LoVo (cell line): ENCODE measurements at regions not wholly inside any gene's neighbourhood (a gene's known extent, or its start where the extent isn't known, plus 50 kb on each side); places are given as distances from the start of the nearest gene placed in this dataset.
"Not testable (repeated sequence)": the region's sequence is repeated elsewhere in the genome, so short reads cannot be mapped to it uniquely, and the experiment has no call there.

Experiments
- DNase-seq: peaks from one replicate; pipeline ENCODE4 v3.0.0-alpha.2; 2016; ENCODE audit warnings: low spot score

- DNase-seq = no peak
Measured at GRCh38 chr12:75943730-75944096, 87.9 kb downstream of the PHLDA1 start.

- not testable (repeated sequence) for DNase-seq
Measured at GRCh38 chr12:75941661-75942060, 89.9 kb downstream of the PHLDA1 start.

- DNase-seq = no peak
Measured at GRCh38 chr12:75939016-75939642, 92.4 kb downstream of the PHLDA1 start.

GRCh38 chr12:75938189-75938588 lies 93.4 kb downstream of the PHLDA1 start:
- no peak for DNase-seq

- DNase-seq = no peak
Measured at GRCh38 chr12:75937486-75937885, 94.1 kb downstream of the PHLDA1 start.

GRCh38 chr12:75936515-75937440 lies 94.8 kb downstream of the PHLDA1 start:
- no peak for DNase-seq

- no peak for DNase-seq
Measured at GRCh38 chr12:75935539-75936242, 95.9 kb downstream of the PHLDA1 start.

- peak; percentile 80 for DNase-seq
Measured at GRCh38 chr12:75933101-75933500, 98.5 kb downstream of the PHLDA1 start.

GRCh38 chr12:75932241-75932640 lies 99.3 kb downstream of the PHLDA1 start:
- DNase-seq = no peak

- DNase-seq = no peak
Measured at GRCh38 chr12:75923964-75924666, 107.5 kb downstream of the PHLDA1 start.

- DNase-seq = no peak
Measured at GRCh38 chr12:75922944-75923642, 108.5 kb downstream of the PHLDA1 start.

- no peak for DNase-seq
Measured at GRCh38 chr12:75921622-75922289, 109.8 kb downstream of the PHLDA1 start.

GRCh38 chr12:75917715-75918114 lies 113.9 kb downstream of the PHLDA1 start:
- no peak for DNase-seq

- no peak for DNase-seq
Measured at GRCh38 chr12:75917083-75917482, 114.5 kb downstream of the PHLDA1 start.

GRCh38 chr12:75913502-75914351 lies 117.8 kb downstream of the PHLDA1 start:
- DNase-seq = no peak

GRCh38 chr12:75909714-75910656 lies 121.6 kb downstream of the PHLDA1 start:
- no peak for DNase-seq

- peak; percentile 37 for DNase-seq
Measured at GRCh38 chr12:75908961-75909605, 122.5 kb downstream of the PHLDA1 start.

GRCh38 chr12:75905922-75906321 lies 125.7 kb downstream of the PHLDA1 start:
- no peak for DNase-seq
